AML-193 (cell line): ENCODE measurements at regions not wholly inside any gene's neighbourhood (a gene's known extent, or its start where the extent isn't known, plus 50 kb on each side); places are given as distances from the start of the nearest gene placed in this dataset.

Experiments used
- DNase-seq, 2 experiments: peaks; one replicate each; lab custom pipeline; 2025; lab: John Stamatoyannopoulos, UW

- DNase-seq: no peak
These were observed 249.1 kb upstream of the PREP start for GRCh38 chr6:105651969-105652368.

GRCh38 chr6:105650347-105650746 is 247.5 kb upstream of the PREP start:
- no peak for DNase-seq

GRCh38 chr6:105649192-105649591 is 246.3 kb upstream of the PREP start:
- DNase-seq: no peak

- no peak for DNase-seq
These were observed 245.4 kb upstream of the PREP start for GRCh38 chr6:105648276-105648675.

GRCh38 chr6:105646391-105646867 is 243.5 kb upstream of the PREP start:
- peak; percentile 5 for DNase-seq

- no peak for DNase-seq
These were observed 243.1 kb upstream of the PREP start for GRCh38 chr6:105645958-105646357.

- no peak for DNase-seq
These were observed 242.3 kb upstream of the PREP start for GRCh38 chr6:105645156-105645555.

GRCh38 chr6:105644691-105645090 is 241.8 kb upstream of the PREP start:
- no peak for DNase-seq

GRCh38 chr6:105644073-105644489 is 241.2 kb upstream of the PREP start:
- DNase-seq: no peak

- DNase-seq: no peak
These were observed 239.8 kb upstream of the PREP start for GRCh38 chr6:105642708-105643107.

GRCh38 chr6:105641504-105641903 is 238.6 kb upstream of the PREP start:
- DNase-seq: no peak

GRCh38 chr6:105639124-105639523 is 236.2 kb upstream of the PREP start:
- DNase-seq: no peak

- no peak for DNase-seq
These were observed 230.9 kb upstream of the PREP start for GRCh38 chr6:105633814-105634213.

GRCh38 chr6:105628156-105628860 is 225.4 kb upstream of the PREP start:
- no peak for DNase-seq

GRCh38 chr6:105626295-105627158 is 223.6 kb upstream of the PREP start:
- no peak for DNase-seq

- DNase-seq: no peak
These were observed 221.1 kb upstream of the PREP start for GRCh38 chr6:105624021-105624420.

- DNase-seq: no peak
These were observed 219.3 kb upstream of the PREP start for GRCh38 chr6:105622226-105622625.

- no peak for DNase-seq
These were observed 218.8 kb upstream of the PREP start for GRCh38 chr6:105621564-105622175.

- DNase-seq: no peak
These were observed 218.0 kb upstream of the PREP start for GRCh38 chr6:105620878-105621277.

GRCh38 chr6:105619971-105620741 is 217.3 kb upstream of the PREP start:
- DNase-seq: no peak

GRCh38 chr6:105618247-105618646 is 215.4 kb upstream of the PREP start:
- no peak for DNase-seq

- DNase-seq: no peak
These were observed 213.6 kb upstream of the PREP start for GRCh38 chr6:105616521-105616920.
